Natural killer cell (primary cell): ENCODE measurements at regions not wholly inside any gene's neighbourhood (a gene's known extent, or its start where the extent isn't known, plus 50 kb on each side); places are given as distances from the start of the nearest gene placed in this dataset.

Experiments
- ATAC-seq, 3 donors: fragments of 150-1000 bp in 2 of 3; fragments of 200-7000 bp in 1 of 3; cut with Tn5 transposase; 1 replicate in 1 of 3; 2 replicates in 2 of 3; pipeline ENCODE4 v1.10.0; 2021; ENCODE audit warnings: mild to moderate bottlenecking in 2 of 3, moderate library complexity in 2 of 3
- DNase-seq, 2 donors: peaks; one replicate each; pipeline versions ENCODE4 v3.0.0 to v3.0.0-alpha.2; 2013 to 2021; ENCODE audit warnings: mixed read lengths in 1 of 2
- H3K27ac ChIP-seq: one replicate; pipeline ENCODE4 v1.5.1; 2013; ENCODE audit warnings: mild to moderate bottlenecking, low read length
- H3K27me3 ChIP-seq: one replicate; pipeline ENCODE4 v1.6.1; 2013; ENCODE audit warnings: low read length; ENCODE audit not compliant: control insufficient read depth, insufficient read depth
- H3K36me3 ChIP-seq: one replicate; pipeline ENCODE4 v1.6.1; 2013; ENCODE audit warnings: low read length; ENCODE audit not compliant: control insufficient read depth, insufficient read depth
- H3K4me1 ChIP-seq: one replicate; pipeline ENCODE4 v1.6.1; 2013; ENCODE audit warnings: low read length; ENCODE audit not compliant: control insufficient read depth, insufficient read depth
- H3K4me3 ChIP-seq: one replicate; pipeline ENCODE4 v1.5.1; 2013; ENCODE audit warnings: low read length
- H3K9me3 ChIP-seq: one replicate; pipeline ENCODE4 v1.6.1; 2013; ENCODE audit warnings: low read length; ENCODE audit not compliant: control insufficient read depth, insufficient read depth
- H3K27ac Mint-ChIP-seq, 2 donors: one replicate each; pipeline ENCODE4 v1.8.0; 2022; ENCODE audit warnings: mild to moderate bottlenecking in 2 of 2, mixed read lengths in 2 of 2, moderate library complexity in 1 of 2
- H3K27me3 Mint-ChIP-seq, 2 donors: one replicate each; pipeline ENCODE4 v1.8.0; 2022; ENCODE audit warnings: low read depth in 2 of 2, mixed read lengths in 2 of 2
- H3K36me3 Mint-ChIP-seq: one replicate; pipeline ENCODE4 v1.8.0; 2022; ENCODE audit warnings: mixed read lengths
- H3K4me1 Mint-ChIP-seq, 2 donors: one replicate each; pipeline ENCODE4 v1.8.0; 2022; ENCODE audit warnings: mixed read lengths in 2 of 2
- H3K4me3 Mint-ChIP-seq: one replicate; pipeline ENCODE4 v1.8.0; 2022; ENCODE audit warnings: mild to moderate bottlenecking, moderate library complexity, mixed read lengths
- H3K9me3 Mint-ChIP-seq, 2 donors: one replicate each; pipeline ENCODE4 v1.8.0; 2022; ENCODE audit warnings: mixed read lengths in 2 of 2
- CTCF ChIP-seq: fragments of 200-600 bp; IDR thresholded peaks from one replicate; pipeline ENCODE4 v1.8.0; 2022; ENCODE audit warnings: antibody characterized with exemption
- WGBS: methylation state at CpG from one replicate; pipeline ENCODE4 v1.1.7; 2013; ENCODE audit warnings: missing lambda C conversion rate; ENCODE audit not compliant: insufficient coverage; 5-methylcytosine and 5-hydroxymethylcytosine counted together
- intact Hi-C: fragments of 100-400 bp; cut with micrococcal nuclease; formaldehyde crosslinking; loops from one replicate; pipeline ENCODE4 v1.14.2; 2022

- Histone ChIP-seq H3K27ac (no peak overlapping the region), H3K27me3 (no peaks in the 10 kb centered on the region), H3K9me3 (no peaks in the 10 kb centered on the region), H3K4me1 (no peaks in the 10 kb centered on the region), H3K4me3 (no peak overlapping the region), H3K36me3 (no peaks in the 10 kb centered on the region)
- Mint-ChIP-seq H3K36me3 (no peaks in the 10 kb centered on the region), H3K27ac (no peak overlapping the region), H3K9me3 (peaks cover 5 to 8% of the 10 kb centered on the region in 2 donors), H3K27me3 (no peaks in the 10 kb centered on the region), H3K4me1 (no peaks in the 10 kb centered on the region), H3K4me3 (no peak overlapping the region)
- ATAC-seq, result no peak
- WGBS, result 30% methylated on average over 2 of the region's 5 CpGs
- intact Hi-C loops, result no loop called here
- no peak for TF ChIP-seq CTCF
- no peak for DNase-seq
These were observed 664.7 kb downstream of the RFPL4B start for GRCh38 chr6:113011801-113012200.

GRCh38 chr6:113015249-113015648 is 668.1 kb downstream of the RFPL4B start:
- WGBS, result 57% methylated on average over 7 of the region's 8 CpGs
- ATAC-seq, result no peak

GRCh38 chr6:113017353-113017752 is 670.2 kb downstream of the RFPL4B start:
- Histone ChIP-seq H3K36me3 (no peaks in the 10 kb centered on the region), H3K9me3 (no peaks in the 10 kb centered on the region), H3K27me3 (no peaks in the 10 kb centered on the region), H3K27ac (no peak overlapping the region), H3K4me1 (no peaks in the 10 kb centered on the region), H3K4me3 (no peak overlapping the region)
- Mint-ChIP-seq H3K9me3 (peaks cover 10 to 16% of the 10 kb centered on the region in 2 donors), H3K27me3 (no peaks in the 10 kb centered on the region), H3K4me3 (no peak overlapping the region), H3K4me1 (no peaks in the 10 kb centered on the region), H3K27ac (no peak overlapping the region), H3K36me3 (no peaks in the 10 kb centered on the region)
- ATAC-seq (no peak), DNase-seq (no peak)
- TF ChIP-seq CTCF, result no peak
- intact Hi-C loops, result no loop called here
- WGBS, result 88% methylated on average over 2 of the region's 2 CpGs

More at GRCh38 chr6:113015249-113015648, 668.1 kb downstream of the RFPL4B start:
- no peaks in the 10 kb centered on the region for H3K27me3 Mint-ChIP-seq
- no peaks in the 10 kb centered on the region for H3K27me3 ChIP-seq
- H3K9me3 Mint-ChIP-seq, result peaks cover 8 to 12% of the 10 kb centered on the region in 2 donors
- H3K36me3 Mint-ChIP-seq, result no peaks in the 10 kb centered on the region
- H3K9me3 ChIP-seq, result no peaks in the 10 kb centered on the region
- H3K27ac Mint-ChIP-seq, result no peak overlapping the region
- no peak for DNase-seq
- H3K4me1 ChIP-seq, result no peaks in the 10 kb centered on the region
- no peaks in the 10 kb centered on the region for H3K36me3 ChIP-seq
- no peak overlapping the region for H3K4me3 ChIP-seq
- TF ChIP-seq CTCF, result no peak
- H3K4me1 Mint-ChIP-seq, result no peaks in the 10 kb centered on the region
- intact Hi-C loops, result no loop called here
- H3K27ac ChIP-seq, result no peak overlapping the region
- no peak overlapping the region for H3K4me3 Mint-ChIP-seq

- TF ChIP-seq CTCF, result no peak
- no peak for ATAC-seq
These were observed 671.4 kb downstream of the RFPL4B start for GRCh38 chr6:113018351-113019151.

More at GRCh38 chr6:113018351-113019151, 671.4 kb downstream of the RFPL4B start:
- Mint-ChIP-seq H3K27ac (no peak overlapping the region), H3K27me3 (no peaks in the 10 kb centered on the region), H3K4me3 (no peak overlapping the region), H3K4me1 (no peaks in the 10 kb centered on the region), H3K9me3 (peaks cover 13 to 18% of the 10 kb centered on the region in 2 donors), H3K36me3 (no peaks in the 10 kb centered on the region)
- no peak overlapping the region for H3K27ac ChIP-seq
- no peak for DNase-seq
- no peaks in the 10 kb centered on the region for H3K27me3 ChIP-seq
- 88% methylated on average over 4 of the region's 5 CpGs for WGBS
- H3K4me3 ChIP-seq, result no peak overlapping the region
- H3K9me3 ChIP-seq, result no peaks in the 10 kb centered on the region
- H3K4me1 ChIP-seq, result no peaks in the 10 kb centered on the region
- H3K36me3 ChIP-seq, result no peaks in the 10 kb centered on the region
- intact Hi-C loops, result no loop called here
